Loucy (cell line): ENCODE measurements at regions not wholly inside any gene's neighbourhood (a gene's known extent, or its start where the extent isn't known, plus 50 kb on each side); places are given as distances from the start of the nearest gene placed in this dataset.

ENCODE experiments used
- H2AFZ ChIP-seq: fragments of 200-600 bp; sonication (generic); 2 replicates; pipeline ENCODE4 v1.6.0; 2016; ENCODE audit warnings: antibody characterized with exemption, mild to moderate bottlenecking, low read length, moderate library complexity
- H3F3A ChIP-seq: fragments of 200-600 bp; 2 replicates; pipeline ENCODE4 v1.6.0; 2016; ENCODE audit warnings: antibody characterized with exemption, low read depth, mild to moderate bottlenecking
- H3K27me3 ChIP-seq: fragments of 200-600 bp; sonication (generic); 2 replicates; pipeline ENCODE4 v1.6.1; 2014; ENCODE audit warnings: low read length, mild to moderate bottlenecking; ENCODE audit not compliant: insufficient read depth, poor library complexity, severe bottlenecking
- H3K36me3 ChIP-seq: fragments of 200-600 bp; sonication (generic); 2 replicates; pipeline ENCODE4 v1.6.1; 2016; ENCODE audit warnings: low read length; ENCODE audit not compliant: insufficient read depth
- H3K4me1 ChIP-seq: fragments of 200-600 bp; sonication (generic); 2 replicates; pipeline ENCODE4 v1.5.1; 2014; ENCODE audit warnings: low read length, mild to moderate bottlenecking; ENCODE audit not compliant: insufficient read depth, poor library complexity, severe bottlenecking
- H3K4me2 ChIP-seq: fragments of 200-600 bp; sonication (generic); 2 replicates; pipeline ENCODE4 v1.6.0; 2014; ENCODE audit warnings: antibody characterized with exemption, low read length, low read depth, mild to moderate bottlenecking; ENCODE audit not compliant: poor library complexity, severe bottlenecking
- H3K4me3 ChIP-seq: fragments of 200-600 bp; sonication (generic); 2 replicates; pipeline ENCODE4 v1.5.1; 2014; ENCODE audit warnings: low read length, mild to moderate bottlenecking, mixed read lengths; ENCODE audit not compliant: poor library complexity, severe bottlenecking
- H3K79me2 ChIP-seq: fragments of 200-600 bp; sonication (generic); 2 replicates; pipeline ENCODE4 v1.6.1; 2014; ENCODE audit warnings: low read length; ENCODE audit not compliant: insufficient read depth
- H3K9ac ChIP-seq: fragments of 200-600 bp; sonication (generic); 2 replicates; pipeline ENCODE4 v1.6.0; 2014; ENCODE audit warnings: mild to moderate bottlenecking, low read depth, low read length, moderate library complexity; ENCODE audit not compliant: poor library complexity, severe bottlenecking
- H3K9me2 ChIP-seq: fragments of 200-600 bp; sonication (generic); replicated peaks from 2 replicates; pipeline ENCODE4 v1.6.1; 2016; ENCODE audit warnings: low read depth, low read length, mixed read lengths
- H3K9me3 ChIP-seq: fragments of 200-600 bp; sonication (generic); 2 replicates; pipeline ENCODE4 v1.6.1; 2014; ENCODE audit warnings: mild to moderate bottlenecking, antibody characterized with exemption, low read length, low read depth; ENCODE audit not compliant: insufficient read depth
- H4K20me1 ChIP-seq: fragments of 200-600 bp; sonication (generic); 2 replicates; pipeline ENCODE4 v1.6.0; 2014; ENCODE audit warnings: antibody characterized with exemption, low read length, mild to moderate bottlenecking; ENCODE audit not compliant: insufficient read depth, poor library complexity, severe bottlenecking
- EZH2phosphoT487 ChIP-seq: fragments of 200-600 bp; IDR thresholded peaks from 2 replicates; pipeline ENCODE4 v1.6.1; 2018; ENCODE audit warnings: antibody characterized with exemption, mild to moderate bottlenecking, moderate library complexity, borderline replicate concordance
- TF ChIP-seq, protein P1 (sequence below): fragments of 200-600 bp; sonication (generic); conservative IDR thresholded peaks from 2 replicates; pipeline ENCODE4 v1.5.1; 2014; ENCODE audit warnings: mild to moderate bottlenecking, antibody characterized with exemption, low read length

DNA sequence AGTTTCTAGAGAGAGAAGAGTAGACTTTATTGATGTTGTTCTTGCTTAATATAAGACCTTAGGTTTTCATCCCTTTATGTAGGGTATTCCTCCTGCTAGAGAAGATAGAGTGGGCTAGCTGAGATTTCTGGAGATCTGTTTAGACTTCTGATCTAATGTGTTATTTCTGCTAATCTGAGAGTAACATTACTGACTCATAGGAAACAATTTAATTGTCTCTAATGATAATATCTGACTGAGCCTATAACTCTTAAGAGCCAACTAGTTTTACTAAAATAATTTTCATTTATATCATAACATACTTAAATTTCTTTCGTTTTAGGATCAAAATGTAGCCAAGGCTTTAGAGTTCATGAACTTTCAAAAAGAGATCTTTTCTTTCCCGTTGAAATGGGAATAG, 618.7 kb upstream of the ZEB2 start:
- H3K9me3 ChIP-seq, result no peaks in the 10 kb centered on the region
- H3K36me3 ChIP-seq, result no peaks in the 10 kb centered on the region
- no peaks in the 10 kb centered on the region for H3K27me3 ChIP-seq
- no peaks in the 10 kb centered on the region for H3K9me2 ChIP-seq
- no peaks in the 10 kb centered on the region for H3K79me2 ChIP-seq
- H3F3A ChIP-seq, result no peaks in the 10 kb centered on the region
- no peak overlapping the region for H3K9ac ChIP-seq
- no peaks in the 10 kb centered on the region for H3K4me1 ChIP-seq
- no peak overlapping the region for H3K4me2 ChIP-seq
- H3K4me3 ChIP-seq, result no peak overlapping the region
- no peaks in the 10 kb centered on the region for H4K20me1 ChIP-seq
- H2AFZ ChIP-seq, result no peak overlapping the region
- no peak for TF ChIP-seq EZH2phosphoT487
- TF ChIP-seq, protein P1, sequence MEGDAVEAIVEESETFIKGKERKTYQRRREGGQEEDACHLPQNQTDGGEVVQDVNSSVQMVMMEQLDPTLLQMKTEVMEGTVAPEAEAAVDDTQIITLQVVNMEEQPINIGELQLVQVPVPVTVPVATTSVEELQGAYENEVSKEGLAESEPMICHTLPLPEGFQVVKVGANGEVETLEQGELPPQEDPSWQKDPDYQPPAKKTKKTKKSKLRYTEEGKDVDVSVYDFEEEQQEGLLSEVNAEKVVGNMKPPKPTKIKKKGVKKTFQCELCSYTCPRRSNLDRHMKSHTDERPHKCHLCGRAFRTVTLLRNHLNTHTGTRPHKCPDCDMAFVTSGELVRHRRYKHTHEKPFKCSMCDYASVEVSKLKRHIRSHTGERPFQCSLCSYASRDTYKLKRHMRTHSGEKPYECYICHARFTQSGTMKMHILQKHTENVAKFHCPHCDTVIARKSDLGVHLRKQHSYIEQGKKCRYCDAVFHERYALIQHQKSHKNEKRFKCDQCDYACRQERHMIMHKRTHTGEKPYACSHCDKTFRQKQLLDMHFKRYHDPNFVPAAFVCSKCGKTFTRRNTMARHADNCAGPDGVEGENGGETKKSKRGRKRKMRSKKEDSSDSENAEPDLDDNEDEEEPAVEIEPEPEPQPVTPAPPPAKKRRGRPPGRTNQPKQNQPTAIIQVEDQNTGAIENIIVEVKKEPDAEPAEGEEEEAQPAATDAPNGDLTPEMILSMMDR, result no peak

DNA sequence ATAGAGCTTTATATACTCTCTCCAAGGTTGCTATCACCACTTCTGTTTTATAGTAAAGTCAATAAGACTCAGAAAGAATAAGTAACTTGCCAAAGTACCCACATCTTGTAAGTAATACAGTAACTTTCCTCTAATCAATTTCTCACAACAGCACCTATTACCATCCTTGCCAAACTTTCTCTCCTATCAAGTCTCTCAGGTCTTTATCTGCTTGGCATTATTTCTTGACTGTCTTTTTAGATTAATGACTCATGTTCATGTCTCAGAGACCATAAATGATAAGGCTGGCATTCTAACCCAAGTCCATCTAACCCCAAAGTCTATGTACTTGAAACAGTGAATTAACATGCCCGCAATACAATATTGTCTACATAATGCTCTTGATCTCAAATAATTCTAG, 618.0 kb upstream of the ZEB2 start:
- no peaks in the 10 kb centered on the region for H3K79me2 ChIP-seq

DNA sequence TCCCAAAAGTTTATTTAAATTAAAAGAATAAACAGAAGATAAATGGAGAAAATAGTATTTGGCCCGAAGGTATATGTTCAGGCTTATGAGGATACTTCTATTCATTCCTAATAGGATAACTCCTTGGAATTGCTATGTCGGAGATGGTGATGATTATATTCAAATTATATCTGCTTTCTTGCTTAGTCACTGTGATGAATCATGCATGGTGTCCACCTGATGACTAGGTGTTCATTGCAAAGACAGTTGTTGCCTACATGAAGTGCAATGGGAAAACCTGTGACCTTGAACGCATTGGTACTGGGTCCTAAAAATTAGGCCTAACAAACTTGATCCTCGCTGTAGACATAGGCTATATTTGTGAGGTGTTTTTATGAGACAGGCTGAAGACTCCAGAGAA, 617.3 kb upstream of the ZEB2 start:
- Histone ChIP-seq H3K79me2 (no peaks in the 10 kb centered on the region), H3F3A (no peaks in the 10 kb centered on the region), H3K36me3 (no peaks in the 10 kb centered on the region), H4K20me1 (no peaks in the 10 kb centered on the region), H2AFZ (no peak overlapping the region), H3K9me2 (no peaks in the 10 kb centered on the region), H3K4me2 (no peak overlapping the region), H3K9ac (no peak overlapping the region), H3K9me3 (no peaks in the 10 kb centered on the region), H3K4me3 (no peak overlapping the region), H3K27me3 (no peaks in the 10 kb centered on the region), H3K4me1 (no peaks in the 10 kb centered on the region)
- no peak for TF ChIP-seq EZH2phosphoT487
- TF ChIP-seq, protein P1, result no peak

More for the DNA sequence above, 618.0 kb upstream of the ZEB2 start:
- no peaks in the 10 kb centered on the region for H3K36me3 ChIP-seq
- no peak overlapping the region for H2AFZ ChIP-seq
- H3F3A ChIP-seq, result no peaks in the 10 kb centered on the region
- H4K20me1 ChIP-seq, result no peaks in the 10 kb centered on the region
- no peaks in the 10 kb centered on the region for H3K9me2 ChIP-seq
- no peaks in the 10 kb centered on the region for H3K4me1 ChIP-seq
- no peak overlapping the region for H3K9ac ChIP-seq
- TF ChIP-seq, protein P1, result no peak
- no peak for TF ChIP-seq EZH2phosphoT487
- no peak overlapping the region for H3K4me2 ChIP-seq
- H3K27me3 ChIP-seq, result no peaks in the 10 kb centered on the region
- no peaks in the 10 kb centered on the region for H3K9me3 ChIP-seq
- no peak overlapping the region for H3K4me3 ChIP-seq
